ENCODE measurements at regions not wholly inside any gene's neighbourhood (a gene's known extent, or its start where the extent isn't known, plus 50 kb on each side); places are given as distances from the start of the nearest gene placed in this dataset.

GRCh38 chr4:1506956-1507721 is 100.9 kb upstream of the NKX1-1 start:
- no peak for DNase-seq

GRCh38 chr4:1505511-1506460 is 99.5 kb upstream of the NKX1-1 start:
- DNase-seq, result no peak

DNA sequence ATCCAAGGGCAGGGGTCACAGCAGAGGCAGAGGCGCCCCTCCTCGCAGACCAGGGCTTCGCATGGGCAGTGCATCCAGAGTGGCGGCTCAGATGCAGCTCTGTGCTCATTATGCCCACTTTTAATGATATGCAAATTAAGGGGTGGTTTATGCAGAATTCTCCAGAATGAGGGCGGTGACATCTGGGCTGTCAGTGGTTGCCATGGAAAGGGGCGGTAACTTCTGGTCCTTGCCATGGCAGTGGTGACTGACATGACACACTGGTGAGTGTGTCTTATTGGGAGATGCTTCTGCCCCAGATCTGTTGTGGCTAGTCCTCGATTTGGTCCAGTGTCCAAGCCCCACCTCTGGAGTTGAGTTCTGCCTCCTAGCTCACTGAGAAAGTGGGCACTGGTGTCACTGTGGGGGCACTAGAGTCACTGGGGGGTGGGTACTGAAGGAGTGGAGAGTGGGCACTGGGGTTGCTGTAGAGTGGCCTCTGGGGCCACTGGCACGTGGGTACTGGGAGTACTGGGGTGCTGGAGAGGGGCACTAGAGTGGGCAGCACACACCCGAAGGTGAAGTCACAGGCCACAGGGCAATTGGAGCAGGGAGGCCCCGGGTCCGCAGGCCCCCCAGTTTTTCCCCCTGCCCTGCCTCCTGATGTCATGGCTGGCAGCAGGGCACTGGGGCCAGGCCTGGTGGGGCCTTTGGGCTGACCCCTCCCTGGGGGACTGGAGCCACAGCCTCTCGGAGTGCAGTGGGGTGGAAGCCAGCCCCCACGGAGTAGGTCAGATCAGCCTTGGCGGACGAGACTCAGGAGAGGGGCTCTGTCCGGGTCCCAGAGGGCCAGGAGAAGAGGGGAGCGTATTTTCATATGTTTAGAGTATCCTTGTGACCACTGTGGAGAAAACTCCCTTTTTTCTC is 98.6 kb upstream of the NKX1-1 start:
- no peak for DNase-seq

DNA sequence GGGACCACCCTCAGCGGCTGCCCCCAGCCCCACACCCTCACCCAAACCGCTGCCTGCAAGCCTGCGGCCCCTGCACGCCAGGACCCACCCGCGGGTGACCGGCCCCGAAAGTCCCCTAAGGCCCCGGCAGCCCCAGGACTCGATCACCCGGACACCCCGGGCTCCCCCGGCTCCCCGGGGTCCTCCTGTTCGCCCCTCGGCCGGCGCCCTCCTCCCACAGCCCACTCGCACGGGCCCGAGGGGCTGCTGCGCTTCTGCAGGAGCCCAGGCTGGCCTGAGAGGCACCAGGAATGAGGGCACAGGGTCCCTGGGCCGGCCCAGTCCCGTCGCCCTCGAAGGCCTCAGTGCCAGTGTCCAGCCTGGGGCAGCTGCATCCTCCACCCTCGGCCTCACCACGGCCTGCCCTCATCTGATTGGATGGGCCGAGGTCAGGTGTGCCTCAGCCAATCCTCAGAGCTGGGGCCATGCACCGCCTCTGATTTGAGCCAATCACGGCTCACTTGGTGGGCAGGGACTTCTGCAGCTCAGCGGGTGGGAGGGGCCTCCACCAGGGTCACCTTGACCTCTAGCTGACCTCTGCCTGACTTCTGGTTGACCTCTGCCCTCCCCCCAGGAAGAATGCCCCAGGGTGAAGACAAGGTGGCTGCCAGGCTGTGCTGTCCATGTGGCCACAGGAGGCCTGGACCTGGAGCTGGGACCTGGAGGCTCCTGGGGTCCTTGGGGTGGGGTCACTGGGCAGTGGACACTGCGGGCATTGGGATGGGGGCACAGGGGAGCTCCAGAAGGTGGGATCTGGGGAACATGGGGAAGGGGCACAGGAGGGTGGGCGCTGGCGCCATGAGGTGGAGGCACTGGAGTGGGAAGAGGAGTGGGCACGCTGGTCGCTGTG is 97.6 kb upstream of the NKX1-1 start:
- DNase-seq, result no peak

DNA sequence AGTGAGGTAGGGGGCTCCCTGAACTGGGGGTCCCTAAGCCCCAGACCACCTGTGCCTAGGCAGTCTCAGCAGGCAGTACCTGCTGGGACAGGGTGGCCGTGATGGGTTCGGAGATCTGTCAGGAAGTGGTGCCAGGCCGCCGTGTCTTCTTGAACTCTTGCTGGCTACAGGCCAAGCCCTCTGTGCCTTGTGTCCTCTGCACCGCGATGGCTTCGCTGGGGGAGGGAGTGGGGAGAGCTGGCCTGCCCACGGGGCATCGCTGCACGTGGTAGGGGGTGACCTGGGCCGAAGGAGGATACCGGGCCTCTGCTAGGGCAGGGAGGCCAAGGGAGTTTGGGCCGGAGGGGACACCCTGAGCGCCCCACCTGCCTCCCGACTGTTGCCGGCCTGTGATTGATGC is 96.7 kb upstream of the NKX1-1 start:
- no peak for DNase-seq

DNA sequence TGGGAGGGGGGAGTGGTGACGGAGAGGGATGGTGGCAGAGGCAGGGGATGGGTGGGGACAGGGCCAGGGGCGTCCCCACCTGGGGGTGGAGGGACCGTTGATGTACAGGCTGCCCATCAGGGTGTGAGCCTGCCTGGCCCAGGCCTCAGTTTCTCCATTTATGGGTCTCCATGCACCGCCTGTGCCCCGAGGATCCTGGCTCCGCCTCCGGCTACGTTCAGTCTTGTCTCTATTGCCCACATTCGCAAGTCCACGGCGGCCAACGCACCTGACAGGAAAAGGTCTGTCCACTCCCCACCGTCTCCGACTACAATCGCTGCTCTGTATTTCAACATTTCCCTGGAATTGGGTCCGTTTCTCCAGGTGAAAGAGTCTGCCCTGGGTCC is 96.3 kb upstream of the NKX1-1 start:
- no peak for DNase-seq

GRCh38 chr4:1501754-1502500 is 95.7 kb upstream of the NKX1-1 start:
- no peak for DNase-seq

GRCh38 chr4:1500966-1501753 is 94.9 kb upstream of the NKX1-1 start:
- no peak for DNase-seq

- no peak for DNase-seq
Observed at GRCh38 chr4:1500231-1500965, 94.2 kb upstream of the NKX1-1 start.

DNA sequence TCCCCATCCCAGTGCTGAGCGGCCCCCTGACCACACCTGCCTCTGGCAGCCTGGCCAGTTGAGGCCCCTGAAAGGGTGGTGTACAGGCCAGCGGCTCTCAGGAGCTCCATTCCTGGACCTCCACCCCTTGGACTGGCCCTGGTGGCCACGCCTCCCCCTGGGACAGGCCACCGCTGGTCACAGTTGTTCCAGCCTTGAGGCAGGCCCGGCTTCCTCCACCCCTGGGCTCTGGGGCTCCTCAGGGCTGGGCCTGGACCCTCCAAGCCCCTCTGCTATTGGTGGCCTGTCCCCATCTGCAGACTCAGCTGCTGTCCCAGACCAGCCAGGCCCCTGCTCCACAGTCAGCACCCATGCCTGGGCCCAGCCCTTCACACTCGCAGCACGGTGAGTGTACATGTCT is 93.2 kb upstream of the NKX1-1 start:
- no peak for DNase-seq

- DNase-seq, result no peak
Observed at GRCh38 chr4:1497189-1497801, 91.1 kb upstream of the NKX1-1 start.

DNA sequence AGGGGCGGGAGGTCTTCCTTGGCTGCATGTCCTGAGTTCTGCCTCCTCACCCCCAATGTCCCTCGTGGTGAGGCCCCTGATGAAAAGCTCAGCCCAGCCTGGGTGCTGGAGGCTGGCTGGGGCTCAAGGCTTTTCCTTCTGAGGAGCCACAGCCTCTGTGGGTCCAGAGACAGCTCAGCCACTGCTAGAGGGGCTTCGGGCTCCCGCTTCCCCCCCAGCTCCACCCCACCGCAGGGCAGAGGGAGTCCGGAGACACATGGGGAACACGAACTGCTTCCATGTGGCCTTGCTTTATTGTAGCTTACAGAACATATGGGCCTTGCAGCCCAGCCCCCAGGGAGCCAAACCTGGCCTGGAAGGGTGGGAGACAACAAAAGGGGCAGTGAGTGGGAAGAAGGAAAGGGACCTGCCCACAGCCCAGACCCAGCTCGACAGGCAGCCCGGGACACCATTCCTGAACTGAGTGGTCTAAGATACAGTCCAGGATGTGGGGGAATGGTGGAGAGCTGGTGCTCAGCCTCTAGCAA is 89.9 kb upstream of the NKX1-1 start:
- no peak for DNase-seq

DNA sequence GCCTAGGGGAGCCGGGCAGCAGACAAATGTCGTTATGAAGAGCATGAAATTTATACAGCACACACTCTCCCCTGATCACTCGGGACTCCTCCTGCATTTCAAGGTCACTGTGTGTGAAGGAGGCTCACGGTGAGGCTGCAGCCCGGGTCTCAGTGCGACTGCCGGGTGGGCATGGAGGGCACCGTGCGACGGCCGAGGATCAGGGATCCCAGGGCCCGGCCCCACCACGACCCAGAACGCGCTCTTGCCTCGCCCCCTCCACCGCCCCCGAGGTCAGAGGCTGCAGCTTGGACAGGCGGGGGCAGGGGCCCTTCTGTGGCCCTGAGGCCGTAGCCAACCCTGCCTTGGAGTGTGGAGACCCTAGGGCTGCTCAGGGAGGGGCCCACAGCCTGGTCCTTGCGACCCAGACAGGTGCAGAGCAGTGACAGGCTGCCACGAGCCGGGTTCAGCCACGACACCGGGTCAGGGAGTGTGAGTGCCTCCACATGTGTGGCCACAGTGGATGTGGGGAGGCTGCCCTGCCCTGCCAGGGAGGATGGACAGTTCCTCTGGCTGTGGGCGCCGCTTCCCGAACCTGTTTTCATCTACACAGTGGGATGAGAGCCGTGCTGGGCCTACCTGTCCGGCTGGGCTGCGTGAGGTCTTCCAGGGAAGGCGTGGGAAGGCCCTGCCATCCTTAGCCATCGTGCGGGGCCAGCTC is 89.3 kb upstream of the NKX1-1 start:
- DNase-seq, result no peak

- no peak for DNase-seq
Observed at GRCh38 chr4:1494416-1495315, 88.4 kb upstream of the NKX1-1 start.

GRCh38 chr4:1493540-1494287 is 87.5 kb upstream of the NKX1-1 start:
- no peak for DNase-seq

Data from midbrain (tissue), 1 donor.